ENCODE measurements at regions not wholly inside any gene's neighbourhood (a gene's known extent, or its start where the extent isn't known, plus 50 kb on each side); places are given as distances from the start of the nearest gene placed in this dataset.
"Not testable (repeated sequence)": the region's sequence is repeated elsewhere in the genome, so short reads cannot be mapped to it uniquely, and the experiment has no call there.

DNA sequence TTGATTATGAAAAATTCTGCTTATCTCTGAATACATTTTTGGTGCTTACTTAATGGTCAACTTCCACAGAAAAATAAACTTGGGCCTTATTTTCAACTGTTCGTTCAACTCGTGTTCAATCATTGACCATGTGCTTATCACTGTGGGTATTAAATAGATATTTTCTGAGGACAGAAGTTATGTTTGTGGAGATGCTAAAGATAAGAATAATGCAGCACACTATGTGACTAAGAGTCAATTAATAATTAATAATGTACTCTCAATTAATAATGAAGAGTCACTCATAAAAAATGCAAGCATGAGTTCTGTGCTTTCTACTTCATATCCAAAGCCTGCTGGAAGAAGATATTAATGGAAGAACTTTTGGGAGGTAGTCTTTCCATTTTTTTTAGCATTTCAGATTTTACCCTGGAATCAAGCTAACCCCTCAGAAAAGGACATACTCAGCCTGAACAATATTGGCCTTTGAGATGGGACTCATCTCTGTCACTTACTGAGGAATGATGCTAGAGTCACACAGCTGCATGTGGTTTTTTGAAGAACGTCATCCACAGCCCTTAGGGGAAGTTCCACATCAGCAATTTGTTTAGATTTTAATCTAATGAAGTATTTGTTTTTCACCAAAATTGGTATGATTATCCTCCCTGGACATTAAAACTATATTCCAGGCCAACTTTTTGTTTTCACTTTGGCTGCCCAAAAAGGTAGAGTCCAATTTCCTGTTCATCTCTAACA is 191.9 kb upstream of the CRIM1 start:
- no peak for DNase-seq (ENCODE audit: low spot score)

DNA sequence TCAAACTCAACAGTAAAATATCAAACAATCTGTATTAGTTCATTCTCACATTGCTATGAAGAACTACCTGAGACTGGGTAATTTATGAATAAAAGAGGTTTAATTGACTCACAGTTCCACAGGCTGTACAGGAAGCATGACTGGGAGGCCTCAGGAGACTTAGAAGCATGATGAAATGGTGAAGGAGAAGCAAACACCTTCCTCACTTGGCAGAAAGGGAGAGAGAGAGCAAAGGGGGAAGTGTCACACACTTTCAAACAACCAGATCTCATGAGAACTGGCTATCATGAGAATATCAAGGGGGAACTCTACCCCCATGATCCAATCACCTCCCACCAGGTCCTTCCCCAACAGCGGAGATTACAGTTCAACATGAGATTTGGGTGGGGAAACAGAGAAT is 198.5 kb upstream of the CRIM1 start:
- DNase-seq (ENCODE audit: low spot score): not testable (repeated sequence)

DNA sequence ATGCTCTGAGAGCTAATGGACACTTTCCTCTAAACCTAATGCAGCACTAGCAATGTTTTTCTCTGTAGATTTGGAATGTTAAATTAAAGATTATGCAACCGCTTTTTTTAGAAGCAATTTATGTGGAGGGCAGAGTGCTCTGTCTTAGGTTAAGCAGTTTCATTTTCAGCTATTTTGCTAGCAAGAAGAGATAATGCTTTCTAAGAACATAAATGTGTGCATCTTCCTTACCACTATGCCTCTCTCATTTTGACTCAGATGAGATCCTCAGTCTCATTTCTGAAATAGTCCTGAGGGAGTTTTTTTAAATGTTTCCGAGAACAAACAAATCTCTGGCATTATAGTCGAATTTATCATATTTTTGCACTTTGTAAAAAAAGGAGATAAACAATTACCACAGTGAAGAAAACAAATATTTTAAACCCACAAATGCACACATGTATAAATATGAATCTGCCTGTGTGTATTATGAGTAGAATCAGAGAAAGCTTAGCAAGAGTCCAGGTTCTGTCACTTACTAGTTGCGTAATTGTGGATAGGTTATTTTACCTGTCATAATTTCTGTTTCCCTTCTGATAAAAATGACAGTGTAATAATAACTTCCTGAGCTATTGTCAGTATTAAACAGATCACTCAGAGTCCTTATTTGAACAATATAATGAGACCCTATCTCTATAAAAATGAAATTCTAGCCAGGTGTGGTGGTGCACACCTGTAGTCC is 207.7 kb upstream of the CRIM1 start:
- no peak for DNase-seq (ENCODE audit: low spot score)

DNA sequence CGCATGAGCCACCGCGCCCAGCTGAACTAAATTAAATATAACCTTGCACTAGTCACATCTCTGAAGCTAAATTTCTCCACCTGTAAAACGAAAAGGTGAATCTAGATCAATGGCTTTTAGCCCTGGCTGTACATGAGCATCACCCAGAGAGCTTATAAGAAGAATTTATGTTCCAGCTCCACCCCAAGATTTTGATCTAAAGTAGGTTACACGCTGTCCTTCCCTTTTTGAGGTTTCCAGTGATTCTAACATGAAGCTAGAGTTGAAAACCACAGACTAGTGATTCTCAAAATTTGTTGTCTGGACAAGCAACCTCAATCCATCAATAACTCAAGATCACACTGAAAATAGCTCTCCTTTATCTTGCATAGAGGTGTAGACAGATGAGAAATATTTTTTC is 208.8 kb upstream of the CRIM1 start:
- no peak for DNase-seq (ENCODE audit: low spot score)

DNA sequence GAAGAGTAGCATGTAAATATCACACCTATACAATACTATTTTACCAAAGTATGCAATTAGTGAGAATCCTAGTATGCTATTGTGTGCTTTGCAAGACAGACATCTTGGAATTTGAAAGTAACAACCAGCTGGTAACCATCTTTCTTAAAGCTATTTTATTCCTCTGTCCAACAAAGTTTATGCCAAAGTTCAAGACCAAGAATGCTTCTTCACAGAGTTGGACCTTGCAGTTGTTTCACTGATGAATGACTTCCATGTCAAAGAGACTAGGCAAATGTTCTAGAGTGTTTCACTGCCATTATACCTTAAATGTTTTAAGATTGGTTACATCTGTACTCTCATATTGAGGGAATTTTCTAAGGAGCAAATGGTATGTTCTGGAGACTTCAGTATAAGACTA is 215.2 kb upstream of the CRIM1 start:
- no peak for DNase-seq (ENCODE audit: low spot score)

DNA sequence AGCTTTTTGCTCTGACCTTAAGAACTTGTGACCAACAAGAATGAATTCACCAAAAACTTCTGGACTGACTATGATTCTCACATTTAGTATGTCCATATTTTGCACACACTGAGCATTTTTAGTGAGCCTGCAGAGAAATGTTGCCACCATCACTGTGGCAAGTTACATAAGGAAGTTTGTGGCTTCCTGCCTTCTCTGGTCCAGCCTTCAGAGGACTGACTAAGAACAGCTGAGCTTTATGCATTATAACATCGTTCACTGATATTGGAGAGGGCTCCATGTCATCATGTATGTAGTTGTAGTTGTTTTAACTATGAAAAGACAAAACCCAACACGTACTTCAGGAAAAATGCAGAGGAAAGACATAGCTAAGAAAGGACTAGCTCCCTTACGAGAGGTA is 218.0 kb upstream of the CRIM1 start:
- no peak for DNase-seq (ENCODE audit: low spot score)

DNA sequence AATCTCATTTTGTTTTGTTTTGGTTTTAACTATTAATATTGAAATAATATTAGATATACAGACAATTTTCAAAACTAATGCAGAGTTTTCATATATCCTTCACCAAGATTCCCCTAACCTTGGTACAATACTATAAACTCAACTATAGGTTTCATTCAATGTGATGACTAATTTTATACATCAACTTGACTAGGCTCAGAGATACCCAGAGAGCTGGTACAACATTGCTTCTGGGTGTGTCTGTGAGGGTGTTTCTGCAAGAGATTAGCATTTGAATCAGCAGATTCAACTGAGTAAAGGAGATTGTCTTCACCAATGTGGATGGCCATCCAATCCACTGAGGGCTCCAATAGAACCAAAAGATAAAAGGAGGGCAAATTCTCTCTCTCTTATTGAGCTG is 221.3 kb upstream of the CRIM1 start:
- no peak for DNase-seq (ENCODE audit: low spot score)

DNA sequence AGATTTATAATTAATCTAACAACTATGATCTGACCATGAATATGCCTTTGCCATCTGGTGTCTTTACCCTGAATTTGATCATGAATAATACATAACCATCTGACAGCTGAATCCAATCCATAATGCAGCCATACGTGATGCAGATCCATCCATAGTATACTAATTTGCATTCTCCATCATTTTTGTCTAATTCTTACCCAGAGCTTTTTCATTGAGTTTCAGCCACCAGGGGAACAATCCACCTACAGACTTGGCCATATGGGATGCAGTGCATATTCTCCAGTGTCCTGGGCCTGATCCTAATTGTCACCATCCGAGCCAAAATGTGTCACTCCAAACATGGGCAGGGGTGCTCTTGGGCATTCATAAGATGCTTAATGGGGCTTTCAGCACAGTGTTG is 227.2 kb upstream of the CRIM1 start:
- no peak for DNase-seq (ENCODE audit: low spot score)

DNA sequence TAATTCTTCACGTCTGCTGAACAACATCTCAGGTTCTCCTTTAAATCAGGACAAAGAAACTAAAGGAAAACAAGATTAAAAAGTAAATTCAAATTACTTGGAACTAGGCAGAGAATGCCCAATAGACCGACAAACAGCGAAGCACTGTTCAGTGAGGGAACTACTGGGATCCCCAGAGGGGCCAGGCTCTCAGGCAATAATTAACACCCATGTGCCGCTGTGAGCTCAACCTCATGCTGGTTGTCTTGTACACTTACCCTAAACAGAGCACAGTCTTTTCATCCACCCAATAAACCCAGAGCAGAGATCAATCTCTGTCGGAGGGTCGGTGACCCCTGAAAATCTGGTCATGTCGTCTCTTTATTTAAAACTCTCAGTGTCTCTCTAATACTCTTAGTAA is 229.9 kb upstream of the CRIM1 start:
- DNase-seq (ENCODE audit: low spot score): no peak

DNA sequence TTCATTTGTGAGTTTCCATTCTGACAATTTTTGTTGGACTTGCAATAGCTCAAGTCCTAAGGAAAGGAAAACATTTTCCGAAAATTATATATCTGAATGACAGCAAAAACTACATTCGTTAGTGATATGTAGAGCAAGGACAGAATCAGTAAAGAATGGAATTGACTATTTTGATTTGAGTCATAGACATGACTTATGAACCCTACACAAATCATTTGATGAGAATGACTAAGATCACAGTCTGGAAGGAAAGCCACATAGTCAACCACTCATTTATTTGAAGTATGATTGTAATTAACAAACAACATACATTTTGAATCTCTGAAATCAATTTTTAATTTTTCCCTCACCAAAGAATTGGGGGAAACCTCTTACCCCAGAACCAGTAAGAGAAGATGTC is 231.6 kb upstream of the CRIM1 start:
- no peak for DNase-seq (ENCODE audit: low spot score)

DNA sequence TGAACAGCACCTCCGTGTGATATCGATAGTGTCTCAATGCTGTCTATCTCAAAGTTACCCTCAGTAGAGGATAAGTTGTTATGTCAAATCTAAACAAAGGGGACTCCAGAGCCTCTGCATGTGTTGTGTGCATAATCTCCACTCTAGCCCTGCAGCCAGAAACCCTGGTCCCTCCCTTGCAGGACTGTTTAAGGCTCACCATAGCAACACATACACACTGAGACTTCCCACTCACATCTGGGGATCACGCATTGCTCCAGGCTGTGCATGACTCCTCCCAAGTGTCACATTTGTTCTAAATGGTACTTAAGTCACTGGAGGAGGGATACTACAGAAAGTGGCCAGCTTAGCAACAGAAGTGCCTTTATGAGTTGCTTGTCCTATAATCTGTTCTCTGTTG is 258.6 kb upstream of the CRIM1 start:
- no peak for DNase-seq (ENCODE audit: low spot score)

DNA sequence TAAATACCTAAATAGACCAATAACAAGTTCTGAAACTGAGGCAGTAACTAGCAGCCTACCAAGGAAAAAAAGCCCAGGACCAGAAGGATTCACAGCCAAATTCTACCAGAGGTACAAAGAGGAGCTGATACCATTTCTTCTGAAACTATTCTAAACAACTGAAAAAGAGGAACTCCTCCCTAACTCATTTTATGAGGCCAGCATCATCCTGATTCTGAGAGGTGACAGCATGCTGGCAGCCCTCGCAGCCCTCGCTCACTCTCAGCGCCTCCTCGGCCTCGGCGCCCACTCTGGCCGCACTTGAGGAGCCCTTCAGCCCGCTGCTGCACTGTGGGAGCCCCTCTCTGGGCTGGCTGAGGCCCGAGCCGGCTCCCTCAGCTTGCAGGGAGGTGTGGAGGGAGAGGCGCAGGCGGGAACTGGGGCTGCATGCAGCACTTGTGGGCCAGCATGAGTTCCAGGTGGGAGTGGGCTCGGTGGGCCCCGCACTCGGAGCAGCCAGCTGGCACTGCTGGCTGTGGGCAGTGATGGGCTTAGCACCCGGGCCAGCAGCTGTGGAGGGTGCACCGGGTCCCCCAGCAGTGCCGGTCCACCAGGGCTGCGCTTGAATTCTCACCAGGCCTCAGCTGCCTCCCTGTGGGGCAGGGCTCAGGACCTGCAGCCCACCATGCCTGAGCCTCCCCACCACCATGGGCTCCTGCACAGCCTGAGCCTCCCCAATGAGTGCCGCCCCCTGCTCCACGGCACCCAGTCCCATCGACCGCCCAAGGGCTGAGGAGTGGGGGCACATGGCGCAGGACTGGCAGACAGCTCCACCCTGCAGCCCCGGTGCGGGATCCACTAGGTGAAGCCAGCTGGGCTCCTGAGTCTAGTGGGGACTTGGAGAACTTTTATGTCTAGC is 263.5 kb upstream of the CRIM1 start:
- DNase-seq (ENCODE audit: low spot score): not testable (repeated sequence)

DNA sequence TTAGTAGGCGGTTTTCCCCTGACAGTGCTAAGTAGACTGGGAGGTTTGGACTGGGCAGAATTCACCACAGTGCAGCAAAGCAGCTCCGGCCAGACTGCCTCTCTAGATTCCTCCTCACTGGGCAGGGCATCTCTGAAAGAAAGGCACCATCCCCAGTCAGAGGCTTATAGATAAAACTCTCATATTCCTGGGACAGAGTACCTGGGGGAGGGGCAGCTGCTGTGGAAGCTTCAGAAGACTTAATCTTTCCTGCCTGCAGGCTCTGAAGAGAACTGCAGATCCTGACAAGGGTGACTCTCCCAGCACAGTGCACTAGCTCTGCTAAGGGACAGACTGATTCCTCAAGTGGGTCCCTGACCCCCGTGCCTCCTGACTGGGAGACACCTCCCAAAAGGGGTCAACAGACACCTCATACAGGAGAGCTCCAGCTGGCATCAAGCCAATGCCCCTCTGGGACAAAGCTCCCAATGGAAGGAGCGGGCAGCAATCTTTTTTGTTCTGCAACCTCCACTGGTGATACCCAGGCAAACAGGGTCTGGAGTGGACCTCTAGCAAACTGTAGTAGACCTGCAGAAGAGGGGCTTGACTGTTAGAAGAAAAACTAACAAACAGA is 266.8 kb upstream of the CRIM1 start:
- DNase-seq (ENCODE audit: low spot score): no peak

DNA sequence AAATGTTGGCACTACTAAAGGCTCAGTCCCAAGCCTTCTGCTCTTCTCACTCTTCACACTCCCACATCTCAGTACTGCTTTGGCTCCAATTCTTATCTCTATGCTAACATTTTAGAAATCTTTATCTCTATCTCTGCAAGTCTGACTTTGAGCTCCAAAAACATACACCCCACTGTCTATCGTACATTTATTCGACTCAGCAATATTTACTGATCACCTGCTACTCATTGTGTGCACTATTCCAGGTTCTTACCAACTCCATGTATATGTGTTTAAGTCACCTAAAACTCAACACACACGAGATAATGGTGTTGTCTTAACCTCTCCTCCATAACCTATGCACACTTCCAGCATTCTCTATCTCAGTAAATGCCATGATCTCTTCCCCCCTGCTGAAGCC is 268.2 kb upstream of the CRIM1 start:
- DNase-seq (ENCODE audit: low spot score): no peak

DNA sequence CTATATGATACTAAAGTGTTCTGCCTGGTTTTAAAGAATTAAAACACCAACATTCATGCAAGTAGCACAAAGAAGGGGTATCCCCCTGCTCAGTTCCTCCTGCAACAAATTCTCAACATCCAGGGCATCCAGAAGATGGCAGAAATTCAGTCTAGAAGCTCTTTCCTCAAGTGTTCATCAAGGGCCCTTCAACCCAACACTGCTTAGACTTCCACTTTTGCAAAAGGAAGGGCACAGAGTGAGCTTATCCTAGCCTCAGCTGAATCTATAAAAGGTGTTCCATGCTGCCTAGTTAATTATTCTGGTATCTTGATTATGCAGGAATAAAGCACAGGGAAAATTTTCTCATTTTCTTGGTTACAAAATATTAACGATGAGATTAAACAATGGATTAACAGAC is 275.8 kb upstream of the CRIM1 start:
- DNase-seq (ENCODE audit: low spot score): no peak

DNA sequence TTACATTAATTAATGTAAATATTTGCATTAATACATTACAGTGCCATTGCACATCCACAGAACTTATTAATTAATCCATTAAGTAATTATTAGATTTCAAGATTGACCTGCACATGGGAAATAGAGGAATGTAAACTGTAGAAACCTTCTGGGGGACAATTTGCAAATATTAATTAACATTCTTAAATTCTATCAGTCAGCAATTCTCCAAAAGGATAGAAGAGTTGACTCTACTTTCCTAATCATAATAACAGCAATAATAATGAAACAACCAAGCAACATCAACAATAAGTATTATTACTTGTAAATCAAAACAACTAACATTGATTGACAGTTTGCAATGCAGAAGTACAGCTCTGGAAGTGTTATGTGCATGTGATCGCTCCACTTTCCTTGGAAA is 281.6 kb upstream of the CRIM1 start:
- DNase-seq (ENCODE audit: low spot score): no peak

DNA sequence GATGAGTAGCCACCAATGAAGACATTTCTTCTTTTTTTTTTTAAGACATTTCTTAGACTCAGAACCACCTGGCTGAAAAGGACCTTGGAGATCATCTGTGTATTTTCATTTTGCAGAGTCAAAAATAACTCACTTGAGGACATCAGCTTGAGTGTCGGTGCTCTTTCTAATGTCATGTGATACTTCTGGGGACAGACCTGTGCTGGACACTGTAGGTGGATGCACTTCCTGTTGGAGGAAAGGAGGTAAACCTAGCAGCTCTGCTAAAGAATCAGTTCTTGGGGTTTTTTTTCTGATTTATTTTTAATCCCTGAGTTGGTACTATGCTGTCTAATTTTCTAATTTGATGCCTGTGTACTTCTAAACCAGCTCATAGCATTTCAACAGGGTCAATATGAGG is 283.9 kb upstream of the CRIM1 start:
- DNase-seq (ENCODE audit: low spot score): no peak

DNA sequence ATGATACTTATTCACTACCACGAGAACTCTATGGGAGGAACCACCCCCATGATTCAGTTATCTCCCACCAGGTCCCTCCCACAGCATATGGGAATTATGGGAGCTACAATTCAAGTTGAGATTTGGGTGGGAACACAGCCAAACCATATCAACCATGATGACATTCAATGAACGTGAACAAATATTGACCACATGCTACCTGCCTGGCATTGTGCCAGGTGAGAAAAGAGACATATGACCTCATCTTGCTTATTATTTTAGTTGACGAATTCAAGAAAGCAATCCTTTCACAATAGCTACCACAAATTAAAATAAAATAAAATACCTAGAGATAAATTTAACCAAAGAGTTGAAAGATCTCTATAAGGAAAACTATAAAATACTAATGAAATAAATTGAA is 286.5 kb upstream of the CRIM1 start:
- DNase-seq (ENCODE audit: low spot score): no peak

DNA sequence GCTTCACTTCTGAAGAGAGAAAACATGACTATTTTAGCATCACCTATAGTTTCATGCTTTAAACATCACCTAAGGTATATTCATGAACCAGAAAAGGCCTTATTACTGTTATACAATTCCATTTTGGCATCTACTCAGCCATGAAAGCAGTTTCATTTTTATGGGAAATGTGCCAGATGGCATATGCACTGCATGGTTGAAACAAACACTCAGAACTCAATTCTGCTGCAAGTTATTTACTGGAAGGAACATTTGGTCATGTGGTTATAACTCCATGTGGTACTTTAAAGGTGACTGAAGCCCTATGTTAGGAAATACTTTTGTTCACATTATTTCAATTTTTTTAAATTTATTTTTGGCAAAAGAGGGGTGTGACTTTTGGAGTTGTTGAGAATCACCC is 287.5 kb upstream of the CRIM1 start:
- no peak for DNase-seq (ENCODE audit: low spot score)

DNA sequence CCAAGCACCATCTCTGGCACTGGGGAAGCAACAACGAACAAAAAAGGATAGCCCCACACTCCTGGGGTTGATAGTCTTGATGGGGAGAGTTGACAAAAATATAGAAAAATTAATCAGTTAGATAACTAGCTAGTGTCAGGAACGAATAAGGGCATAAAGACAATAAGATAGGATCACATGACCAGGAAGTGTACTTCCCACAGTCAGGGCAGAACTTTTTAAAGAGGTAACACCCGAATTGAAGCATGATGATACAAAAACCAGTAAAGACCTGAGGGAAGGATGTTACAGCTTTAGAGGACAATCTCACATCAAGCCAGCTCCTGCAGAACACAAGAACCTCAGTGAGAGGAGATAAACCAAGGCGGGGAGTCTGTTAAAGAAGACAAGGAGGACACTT is 295.4 kb upstream of the CRIM1 start:
- DNase-seq (ENCODE audit: low spot score): no peak

DNA sequence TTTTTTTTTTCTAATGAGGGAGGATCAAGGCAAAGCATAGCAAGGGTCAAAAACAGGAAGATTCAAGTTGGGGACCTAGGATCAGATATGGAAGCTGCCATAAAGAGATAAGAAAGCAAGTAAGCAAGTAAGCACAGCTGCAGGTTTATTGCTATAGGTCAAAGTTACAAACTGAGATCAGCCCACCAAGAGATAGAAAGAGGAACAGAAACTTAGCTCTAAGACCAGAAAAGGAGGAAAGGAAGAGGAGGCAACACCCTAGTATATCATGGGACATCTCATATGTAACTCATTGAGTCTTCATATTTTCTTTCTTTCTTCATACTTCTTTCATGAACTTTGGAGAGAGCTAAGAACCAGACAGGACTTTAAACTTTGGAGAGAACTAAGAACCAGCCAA is 295.9 kb upstream of the CRIM1 start:
- no peak for DNase-seq (ENCODE audit: low spot score)

DNA sequence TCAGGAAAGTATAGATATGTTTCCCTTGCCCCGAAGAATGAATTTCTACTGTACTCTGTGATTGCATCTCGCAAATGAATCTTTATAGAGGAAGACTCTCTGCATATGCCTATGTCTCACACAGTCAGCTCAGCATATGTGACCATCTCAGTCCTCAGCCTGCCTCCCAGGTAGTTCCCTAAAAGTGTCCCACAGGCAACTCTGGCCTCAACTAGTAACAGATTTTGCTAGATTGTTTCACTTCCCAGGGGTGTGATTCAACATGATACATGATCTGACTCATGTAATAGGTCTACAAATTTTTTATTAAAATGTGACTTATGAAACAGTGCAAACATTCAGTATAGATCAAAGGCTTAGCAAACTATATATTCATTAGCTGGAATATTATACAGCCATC is 296.6 kb upstream of the CRIM1 start:
- no peak for DNase-seq (ENCODE audit: low spot score)

DNA sequence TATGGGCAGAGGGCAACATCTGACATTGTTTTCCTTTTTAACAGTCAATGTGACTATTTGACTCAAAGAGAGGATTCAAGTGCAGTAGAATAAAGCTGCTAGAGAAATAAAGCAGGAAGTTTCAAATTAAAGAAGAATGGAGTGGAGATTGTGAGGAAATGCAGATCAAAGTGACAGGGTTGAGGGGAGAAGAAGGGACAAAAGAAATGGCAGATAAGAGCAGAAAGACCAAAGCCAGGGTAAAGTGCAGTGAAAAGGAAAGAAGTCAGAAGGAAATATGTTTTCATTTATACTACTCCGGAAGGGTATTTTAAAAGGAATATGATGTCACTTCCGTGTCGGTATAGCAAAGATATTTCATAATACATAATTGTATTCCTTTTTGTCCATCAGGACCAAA is 297.5 kb upstream of the CRIM1 start:
- DNase-seq (ENCODE audit: low spot score): no peak
